AG10803 (cell line): ENCODE measurements at regions not wholly inside any gene's neighbourhood (a gene's known extent, or its start where the extent isn't known, plus 50 kb on each side); places are given as distances from the start of the nearest gene placed in this dataset.

ENCODE experiments used
- DNase-seq: peaks from one replicate; pipeline ENCODE4 v3.0.0; 2010; ENCODE audit warnings: low read depth
- H3K4me3 ChIP-seq: 2 replicates; pipeline ENCODE4 v1.5.1; 2011; ENCODE audit warnings: mild to moderate bottlenecking, low read length, control low read depth
- CTCF ChIP-seq: conservative IDR thresholded peaks from 2 replicates; pipeline ENCODE4 v1.5.1; 2011; ENCODE audit warnings: mild to moderate bottlenecking, low read length, control low read depth, inconsistent platforms

DNA sequence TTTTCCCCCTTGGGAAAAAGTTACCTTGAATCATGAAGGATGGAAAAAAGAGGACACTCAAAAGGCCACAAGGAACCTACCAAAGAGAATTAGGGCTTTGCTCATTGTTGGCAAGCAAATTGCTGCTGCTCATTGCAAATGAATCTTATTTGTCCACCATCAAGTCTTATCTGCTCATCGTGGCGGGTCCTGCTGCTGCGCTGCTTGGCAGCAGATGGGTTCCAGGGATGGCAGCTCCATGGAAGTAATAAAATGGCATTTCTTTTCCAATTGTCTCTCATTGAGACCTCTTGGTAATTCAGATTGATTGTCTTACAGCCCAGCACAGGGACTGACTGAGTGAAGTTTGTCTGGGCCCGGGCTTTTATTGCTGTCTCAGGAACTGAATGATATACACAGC, 118.7 kb downstream of the MRM1 start:
- H3K4me3 ChIP-seq: no peak overlapping the region
- TF ChIP-seq CTCF: no peak
- no peak for DNase-seq

GRCh38 chr17:36721560-36722120, 120.3 kb downstream of the MRM1 start:
- DNase-seq: no peak

DNA sequence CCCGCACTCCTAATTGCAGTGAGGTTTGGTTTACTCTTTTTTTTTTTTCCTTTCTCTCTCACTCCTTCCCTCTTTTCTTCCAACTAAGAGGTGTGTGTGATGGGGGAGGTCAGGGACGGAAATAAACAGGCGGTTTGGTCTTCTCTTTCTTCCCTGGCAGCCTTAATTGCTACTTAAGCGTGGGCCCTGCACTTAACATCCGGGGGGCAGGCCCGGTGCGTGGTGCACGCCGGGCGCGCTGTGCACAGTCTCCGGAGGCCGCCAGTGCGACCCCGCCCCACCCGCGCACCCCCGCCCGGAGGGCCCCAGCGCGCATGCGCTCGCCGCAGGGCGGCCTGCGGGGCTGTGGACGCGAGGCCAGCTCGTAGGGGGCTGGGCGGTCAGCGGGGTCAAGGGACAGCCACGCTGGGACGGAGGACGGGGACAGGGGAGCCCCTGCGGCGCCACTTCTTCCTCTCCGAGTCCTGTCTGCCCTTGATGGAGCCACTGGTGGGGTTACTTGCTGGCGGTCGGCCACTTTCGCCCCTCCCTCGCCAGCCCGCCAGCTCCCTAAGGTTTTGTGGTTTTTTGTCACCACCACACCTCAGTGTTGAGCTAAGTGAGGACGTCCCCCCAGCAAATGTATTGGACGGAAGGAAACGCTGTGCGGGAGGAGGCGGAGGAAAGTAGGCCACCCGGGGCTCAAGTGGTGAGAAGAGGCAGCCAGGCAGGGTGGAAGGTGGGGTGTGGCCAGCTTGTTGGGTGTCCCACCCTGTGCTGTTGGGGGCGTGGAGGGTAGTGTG, 120.9 kb downstream of the MRM1 start:
- no peak for DNase-seq
- TF ChIP-seq CTCF: no peak
- H3K4me3 ChIP-seq: peak overlapping the region; percentile 35

More at GRCh38 chr17:36721560-36722120, 120.3 kb downstream of the MRM1 start:
- no peak for TF ChIP-seq CTCF
- no peak overlapping the region; the same call in 1 of the 2 replicates for H3K4me3 ChIP-seq

DNA sequence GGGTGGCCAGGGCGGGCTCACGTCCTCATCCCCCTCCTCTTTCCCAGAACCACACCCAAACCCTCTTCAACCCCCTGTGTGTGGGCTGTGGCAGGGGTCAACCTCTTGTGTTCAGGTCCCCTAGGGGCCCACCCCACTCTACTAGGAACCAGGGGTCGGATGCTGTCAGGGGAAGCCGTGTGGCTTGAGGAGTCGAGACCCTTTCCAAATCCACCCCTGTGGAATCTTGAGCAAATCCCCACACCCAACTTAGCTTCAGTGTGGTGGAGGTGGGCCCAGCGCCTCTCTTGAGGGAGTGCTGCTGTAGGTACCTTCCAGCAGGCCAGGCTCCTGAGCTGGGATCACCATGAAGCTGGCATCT, 121.5 kb downstream of the MRM1 start:
- H3K4me3 ChIP-seq: no peak overlapping the region
- no peak for TF ChIP-seq CTCF
- no peak for DNase-seq

GRCh38 chr17:36723459-36724025, 122.2 kb downstream of the MRM1 start:
- TF ChIP-seq CTCF: no peak
- no peak overlapping the region for H3K4me3 ChIP-seq
- DNase-seq: no peak

- TF ChIP-seq CTCF: no peak
- DNase-seq: no peak
- H3K4me3 ChIP-seq: no peak overlapping the region
Measured at GRCh38 chr17:36726199-36726598, 124.8 kb downstream of the MRM1 start.

DNA sequence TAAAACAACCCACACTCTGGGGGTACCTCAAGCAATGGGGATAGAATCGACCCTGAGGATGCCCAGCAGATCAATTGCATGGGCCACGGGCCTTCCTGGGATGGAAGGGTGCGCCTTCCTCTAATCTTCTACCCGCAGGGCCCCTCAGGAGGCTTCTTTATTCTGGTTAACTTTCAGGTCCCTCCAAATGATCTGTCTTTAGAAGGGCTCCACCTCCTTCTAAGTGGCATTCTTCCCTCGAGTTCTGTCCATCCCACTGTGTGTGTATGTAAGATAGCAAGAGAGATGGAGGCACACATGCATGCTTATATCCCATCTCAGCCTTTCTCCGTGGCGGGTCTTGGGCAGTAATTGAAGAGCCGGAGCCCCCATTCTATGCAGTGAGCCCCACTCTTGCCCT, 125.7 kb downstream of the MRM1 start:
- no peak for DNase-seq
- H3K4me3 ChIP-seq: no peak overlapping the region
- no peak for TF ChIP-seq CTCF
